Body of pancreas (tissue), 4 donors: ENCODE measurements at regions not wholly inside any gene's neighbourhood (a gene's known extent, or its start where the extent isn't known, plus 50 kb on each side); places are given as distances from the start of the nearest gene placed in this dataset.
"Not testable (repeated sequence)": the region's sequence is repeated elsewhere in the genome, so short reads cannot be mapped to it uniquely, and the experiment has no call there.

Source experiments
- ATAC-seq: fragments of 150-250 bp; one replicate; pipeline ENCODE4 v1.9.1; 2016
- DNase-seq, 4 donors: peaks; one replicate each; pipeline ENCODE4 v3.0.0-alpha.2; 2019
- H3K27ac ChIP-seq, 4 donors: fragments of 200-600 bp; sonication (generic); 1 replicate in 3 of 4; 2 replicates in 1 of 4; pipeline versions ENCODE4 v1.5.1 to v1.6.1; 2016 to 2019; ENCODE audit warnings: mild to moderate bottlenecking in 1 of 4, mixed read lengths in 1 of 4, moderate library complexity in 1 of 4
- H3K27me3 ChIP-seq, 2 donors: fragments of 200-600 bp; sonication (generic); one replicate each; pipeline ENCODE4 v1.6.0; 2016; ENCODE audit warnings: mild to moderate bottlenecking in 1 of 2
- H3K36me3 ChIP-seq, 2 donors: fragments of 200-600 bp; sonication (generic); replicated peaks in 1 of 2; 2 replicates each; pipeline ENCODE4 v1.5.1; 2016; ENCODE audit warnings: low read depth in 2 of 2; ENCODE audit not compliant: insufficient read depth in 1 of 2
- H3K4me1 ChIP-seq: fragments of 200-600 bp; sonication (generic); one replicate; pipeline ENCODE4 v1.6.0; 2016
- H3K4me3 ChIP-seq, 2 donors: fragments of 200-600 bp; sonication (generic); 1 replicate in 1 of 2; 2 replicates in 1 of 2; pipeline ENCODE4 v1.5.1; 2016 to 2019
- H3K9me3 ChIP-seq, 3 donors: fragments of 200-600 bp; sonication (generic); 1 replicate in 2 of 3; 2 replicates in 1 of 3; pipeline ENCODE4 v1.5.1; 2016
- CTCF ChIP-seq, 7 experiments: fragments of 450-650 bp in 4 of 7; fragments of 200-600 bp in 3 of 7; sonication (generic) in 3 of 7; IDR thresholded peaks; one replicate each; pipeline ENCODE4 v1.5.1; 2016 to 2019; ENCODE audit warnings: antibody characterized with exemption in 7 of 7
- POLR2A ChIP-seq, 3 donors: fragments of 450-650 bp; IDR thresholded peaks; one replicate each; pipeline ENCODE4 v1.6.1; 2016; ENCODE audit warnings: antibody characterized with exemption in 3 of 3, mild to moderate bottlenecking in 2 of 3
- WGBS, 2 donors: methylation state at CpG; one replicate each; pipeline ENCODE4 v1.1.5; 2017; 5-methylcytosine and 5-hydroxymethylcytosine counted together
- intact Hi-C: fragments of 100-400 bp; cut with DNase I; formaldehyde crosslinking; loops from one replicate; pipeline ENCODE4 v1.15.1; 2023

- 36 to 42% methylated on average over 4 of the region's 4 CpGs for WGBS, 2 donors
- H3K27me3 ChIP-seq: no peaks in the 10 kb centered on the region
- intact Hi-C loops: no loop called here
- no peak overlapping the region for H3K27ac ChIP-seq
- no peaks in the 10 kb centered on the region for H3K9me3 ChIP-seq
- no peak for ATAC-seq
- no peaks in the 10 kb centered on the region for H3K36me3 ChIP-seq
- peak in 2 of 4 donors; percentile 5 to 19 for DNase-seq
- no peaks in the 10 kb centered on the region for H3K4me1 ChIP-seq
- TF ChIP-seq POLR2A (IDR thresholded peaks at IDR 0.05): no peak
- TF ChIP-seq CTCF (IDR thresholded peaks at IDR 0.05): no peak
- H3K4me3 ChIP-seq: no peak overlapping the region
Measured at GRCh38 chrX:111041018-111041462, 55.0 kb upstream of the PAK3 start.

- no peaks in the 10 kb centered on the region for H3K9me3 ChIP-seq
- no peak for TF ChIP-seq CTCF (IDR thresholded peaks at IDR 0.05)
- TF ChIP-seq POLR2A (IDR thresholded peaks at IDR 0.05): no peak
- H3K27me3 ChIP-seq: no peaks in the 10 kb centered on the region
- H3K27ac ChIP-seq: no peak overlapping the region
- DNase-seq: no peak
- intact Hi-C loops: no loop called here
- H3K36me3 ChIP-seq: no peaks in the 10 kb centered on the region
- no peak for ATAC-seq
- H3K4me1 ChIP-seq: no peaks in the 10 kb centered on the region
- 49 to 66% methylated on average over 3 of the region's 3 CpGs for WGBS, 2 donors
- H3K4me3 ChIP-seq: no peak overlapping the region
Measured at GRCh38 chrX:111040377-111041017, 55.5 kb upstream of the PAK3 start.

- H3K27me3 ChIP-seq: no peaks in the 10 kb centered on the region
- H3K4me3 ChIP-seq: no peak overlapping the region
- intact Hi-C loops: no loop called here
- TF ChIP-seq POLR2A (IDR thresholded peaks at IDR 0.05) (no peak), CTCF (IDR thresholded peaks at IDR 0.05) (no peak)
- 43 to 75% methylated on average over 1 to 2 of the region's 2 CpGs for whole genome bisulfite sequencing, 2 donors
- no peaks in the 10 kb centered on the region for H3K36me3 ChIP-seq
- no peak overlapping the region for H3K27ac ChIP-seq
- no peak for DNase-seq
- no peaks in the 10 kb centered on the region for H3K9me3 ChIP-seq
- H3K4me1 ChIP-seq: no peaks in the 10 kb centered on the region
- no peak for ATAC-seq
Measured at GRCh38 chrX:111039606-111040005, 56.4 kb upstream of the PAK3 start.

- Histone ChIP-seq H3K36me3 (no peaks in the 10 kb centered on the region), H3K9me3 (no peaks in the 10 kb centered on the region), H3K4me3 (no peak overlapping the region), H3K4me1 (no peaks in the 10 kb centered on the region), H3K27ac (no peak overlapping the region), H3K27me3 (no peaks in the 10 kb centered on the region)
- TF ChIP-seq POLR2A (IDR thresholded peaks at IDR 0.05) (no peak), CTCF (IDR thresholded peaks at IDR 0.05) (no peak)
- intact Hi-C loops: no loop called here
- DNase-seq: no peak
- ATAC-seq: no peak
- WGBS, 2 donors: 92 to 94% methylated on average over 2 of the region's 2 CpGs
Measured at GRCh38 chrX:111035991-111036390, 60.0 kb upstream of the PAK3 start.

- Histone ChIP-seq H3K36me3 (no peaks in the 10 kb centered on the region), H3K4me1 (no peaks in the 10 kb centered on the region), H3K4me3 (no peak overlapping the region), H3K27me3 (no peaks in the 10 kb centered on the region), H3K9me3 (no peaks in the 10 kb centered on the region), H3K27ac (no peak overlapping the region)
- 49% methylated on average over 2 of the region's 2 CpGs for WGBS, 2 donors
- intact Hi-C loops: no loop called here
- ATAC-seq: no peak
- no peak for TF ChIP-seq POLR2A (IDR thresholded peaks at IDR 0.05)
- no peak for TF ChIP-seq CTCF (IDR thresholded peaks at IDR 0.05)
- DNase-seq: no peak
Measured at GRCh38 chrX:111035256-111035655, 60.7 kb upstream of the PAK3 start.

- H3K27ac ChIP-seq, H3K27me3 ChIP-seq, H3K36me3 ChIP-seq, intact Hi-C loops, H3K9me3 ChIP-seq, ATAC-seq, DNase-seq, H3K4me1 ChIP-seq, H3K4me3 ChIP-seq: not testable (repeated sequence)
- 80 to 91% methylated on average over 1 of the region's 1 CpG for WGBS, 2 donors
Measured at GRCh38 chrX:111022998-111023397, 73.0 kb upstream of the PAK3 start.
